Loucy (cell line): ENCODE measurements at regions not wholly inside any gene's neighbourhood (a gene's known extent, or its start where the extent isn't known, plus 50 kb on each side); places are given as distances from the start of the nearest gene placed in this dataset.

Experiments
- CTCF ChIP-seq: fragments of 200-600 bp; sonication (generic); conservative IDR thresholded peaks from 2 replicates; pipeline ENCODE4 v1.5.1; 2014; ENCODE audit warnings: mild to moderate bottlenecking, antibody characterized with exemption, low read length
- EZH2phosphoT487 ChIP-seq: fragments of 200-600 bp; IDR thresholded peaks from 2 replicates; pipeline ENCODE4 v1.6.1; 2018; ENCODE audit warnings: antibody characterized with exemption, mild to moderate bottlenecking, moderate library complexity, borderline replicate concordance

- TF ChIP-seq CTCF (no peak), EZH2phosphoT487 (no peak)
These were observed 421.2 kb upstream of the NWD2 start for GRCh38 chr4:36823199-36823967.
